ENCODE measurements at regions not wholly inside any gene's neighbourhood (a gene's known extent, or its start where the extent isn't known, plus 50 kb on each side); places are given as distances from the start of the nearest gene placed in this dataset.

- Histone ChIP-seq H3K9me2 (replicated peaks; ENCODE audit: control insufficient read depth, low read length) (no peaks in the 10 kb centered on the region), H3K27ac (ENCODE audit: low read depth, low read length) (no peak overlapping the region), H3K9me3 (ENCODE audit: control insufficient read depth, insufficient read depth, low read length) (no peaks in the 10 kb centered on the region), H3K4me3 (ENCODE audit: low read length) (no peak overlapping the region), H3K79me2 (ENCODE audit: control insufficient read depth, low read length) (no peaks in the 10 kb centered on the region), H3F3A (ENCODE audit: control insufficient read depth, insufficient read depth) (no peaks in the 10 kb centered on the region), H3K4me1 (ENCODE audit: control insufficient read depth, low read length) (no peaks in the 10 kb centered on the region), H3K36me3 (ENCODE audit: control insufficient read depth, low read length) (no peaks in the 10 kb centered on the region), H3K27me3 (ENCODE audit: control insufficient read depth, low read length) (no peaks in the 10 kb centered on the region), H3K4me2 (ENCODE audit: low read length) (no peak overlapping the region), H4K20me1 (ENCODE audit: control insufficient read depth, insufficient read depth, low read depth, low read length) (no peaks in the 10 kb centered on the region)
- TF ChIP-seq, protein P1, sequence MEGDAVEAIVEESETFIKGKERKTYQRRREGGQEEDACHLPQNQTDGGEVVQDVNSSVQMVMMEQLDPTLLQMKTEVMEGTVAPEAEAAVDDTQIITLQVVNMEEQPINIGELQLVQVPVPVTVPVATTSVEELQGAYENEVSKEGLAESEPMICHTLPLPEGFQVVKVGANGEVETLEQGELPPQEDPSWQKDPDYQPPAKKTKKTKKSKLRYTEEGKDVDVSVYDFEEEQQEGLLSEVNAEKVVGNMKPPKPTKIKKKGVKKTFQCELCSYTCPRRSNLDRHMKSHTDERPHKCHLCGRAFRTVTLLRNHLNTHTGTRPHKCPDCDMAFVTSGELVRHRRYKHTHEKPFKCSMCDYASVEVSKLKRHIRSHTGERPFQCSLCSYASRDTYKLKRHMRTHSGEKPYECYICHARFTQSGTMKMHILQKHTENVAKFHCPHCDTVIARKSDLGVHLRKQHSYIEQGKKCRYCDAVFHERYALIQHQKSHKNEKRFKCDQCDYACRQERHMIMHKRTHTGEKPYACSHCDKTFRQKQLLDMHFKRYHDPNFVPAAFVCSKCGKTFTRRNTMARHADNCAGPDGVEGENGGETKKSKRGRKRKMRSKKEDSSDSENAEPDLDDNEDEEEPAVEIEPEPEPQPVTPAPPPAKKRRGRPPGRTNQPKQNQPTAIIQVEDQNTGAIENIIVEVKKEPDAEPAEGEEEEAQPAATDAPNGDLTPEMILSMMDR (IDR thresholded peaks at IDR 0.05; ENCODE audit: low read depth, low read length, poor library complexity, severe bottlenecking): no peak
- no peak for TF ChIP-seq EZH2phosphoT487 (IDR thresholded peaks at IDR 0.05; ENCODE audit: borderline replicate concordance, low read length)
Observed at GRCh38 chr21:28445141-28445830, 547.4 kb downstream of the LTN1 start.

GRCh38 chr21:28444557-28444956 lies 548.1 kb downstream of the LTN1 start:
- Histone ChIP-seq H3K4me1 (ENCODE audit: control insufficient read depth, low read length) (no peaks in the 10 kb centered on the region), H3K9me3 (ENCODE audit: control insufficient read depth, insufficient read depth, low read length) (no peaks in the 10 kb centered on the region)

GRCh38 chr21:28444111-28444510 lies 548.6 kb downstream of the LTN1 start:
- Histone ChIP-seq H3F3A (ENCODE audit: control insufficient read depth, insufficient read depth) (no peaks in the 10 kb centered on the region), H3K9me2 (replicated peaks; ENCODE audit: control insufficient read depth, low read length) (no peaks in the 10 kb centered on the region), H3K4me3 (ENCODE audit: low read length) (no peak overlapping the region), H3K27ac (ENCODE audit: low read depth, low read length) (no peak overlapping the region), H3K36me3 (ENCODE audit: control insufficient read depth, low read length) (no peaks in the 10 kb centered on the region), H3K9me3 (ENCODE audit: control insufficient read depth, insufficient read depth, low read length) (no peaks in the 10 kb centered on the region), H3K79me2 (ENCODE audit: control insufficient read depth, low read length) (no peaks in the 10 kb centered on the region), H4K20me1 (ENCODE audit: control insufficient read depth, insufficient read depth, low read depth, low read length) (no peaks in the 10 kb centered on the region), H3K27me3 (ENCODE audit: control insufficient read depth, low read length) (no peaks in the 10 kb centered on the region), H3K4me1 (ENCODE audit: control insufficient read depth, low read length) (no peaks in the 10 kb centered on the region), H3K4me2 (ENCODE audit: low read length) (no peak overlapping the region)
- TF ChIP-seq, protein P1 (IDR thresholded peaks at IDR 0.05; ENCODE audit: low read depth, low read length, poor library complexity, severe bottlenecking): no peak
- TF ChIP-seq EZH2phosphoT487 (IDR thresholded peaks at IDR 0.05; ENCODE audit: borderline replicate concordance, low read length): no peak

More at GRCh38 chr21:28444557-28444956, 548.1 kb downstream of the LTN1 start:
- Histone ChIP-seq H3K9me2 (replicated peaks; ENCODE audit: control insufficient read depth, low read length) (no peaks in the 10 kb centered on the region), H3K4me3 (ENCODE audit: low read length) (no peak overlapping the region), H3K27me3 (ENCODE audit: control insufficient read depth, low read length) (no peaks in the 10 kb centered on the region), H3K36me3 (ENCODE audit: control insufficient read depth, low read length) (no peaks in the 10 kb centered on the region), H3K27ac (ENCODE audit: low read depth, low read length) (no peak overlapping the region), H3K79me2 (ENCODE audit: control insufficient read depth, low read length) (no peaks in the 10 kb centered on the region), H4K20me1 (ENCODE audit: control insufficient read depth, insufficient read depth, low read depth, low read length) (no peaks in the 10 kb centered on the region), H3F3A (ENCODE audit: control insufficient read depth, insufficient read depth) (no peaks in the 10 kb centered on the region), H3K4me2 (ENCODE audit: low read length) (no peak overlapping the region)
- TF ChIP-seq EZH2phosphoT487 (IDR thresholded peaks at IDR 0.05; ENCODE audit: borderline replicate concordance, low read length): no peak
- TF ChIP-seq, protein P1 (IDR thresholded peaks at IDR 0.05; ENCODE audit: low read depth, low read length, poor library complexity, severe bottlenecking): no peak
